WERI-Rb-1 (cell line): ENCODE measurements at regions not wholly inside any gene's neighbourhood (a gene's known extent, or its start where the extent isn't known, plus 50 kb on each side); places are given as distances from the start of the nearest gene placed in this dataset.

Source experiments
- DNase-seq: peaks from one replicate; pipeline ENCODE4 v3.0.0-alpha.2; 2020
- H3K27ac ChIP-seq: fragments of 250-450 bp; sonication (Bioruptor Pico); 2 replicates; pipeline ENCODE4 v1.5.1; 2020; ENCODE audit warnings: mild to moderate bottlenecking, moderate library complexity
- H3K27me3 ChIP-seq: fragments of 250-450 bp; sonication (Bioruptor Pico); 2 replicates; pipeline ENCODE4 v1.5.1; 2021; ENCODE audit warnings: mild to moderate bottlenecking, low read depth, moderate library complexity; ENCODE audit not compliant: insufficient read depth, severe bottlenecking
- H3K36me3 ChIP-seq: fragments of 250-450 bp; sonication (Bioruptor Pico); 2 replicates; pipeline ENCODE4 v1.5.1; 2020; ENCODE audit warnings: mild to moderate bottlenecking, moderate library complexity
- H3K4me3 ChIP-seq: 2 replicates; pipeline ENCODE4 v1.5.1; 2011; ENCODE audit warnings: low read depth, mild to moderate bottlenecking, control low read depth, low read length
- H3K9me3 ChIP-seq: fragments of 250-450 bp; sonication (Bioruptor Pico); 2 replicates; pipeline ENCODE4 v1.5.1; 2021; ENCODE audit warnings: mild to moderate bottlenecking, moderate library complexity; ENCODE audit not compliant: severe bottlenecking
- TF ChIP-seq, protein P1 (sequence below): IDR thresholded peaks from 2 replicates; pipeline ENCODE4 v1.5.1; 2011; ENCODE audit warnings: low read depth, mild to moderate bottlenecking, control low read depth, inconsistent platforms, low read length

DNA sequence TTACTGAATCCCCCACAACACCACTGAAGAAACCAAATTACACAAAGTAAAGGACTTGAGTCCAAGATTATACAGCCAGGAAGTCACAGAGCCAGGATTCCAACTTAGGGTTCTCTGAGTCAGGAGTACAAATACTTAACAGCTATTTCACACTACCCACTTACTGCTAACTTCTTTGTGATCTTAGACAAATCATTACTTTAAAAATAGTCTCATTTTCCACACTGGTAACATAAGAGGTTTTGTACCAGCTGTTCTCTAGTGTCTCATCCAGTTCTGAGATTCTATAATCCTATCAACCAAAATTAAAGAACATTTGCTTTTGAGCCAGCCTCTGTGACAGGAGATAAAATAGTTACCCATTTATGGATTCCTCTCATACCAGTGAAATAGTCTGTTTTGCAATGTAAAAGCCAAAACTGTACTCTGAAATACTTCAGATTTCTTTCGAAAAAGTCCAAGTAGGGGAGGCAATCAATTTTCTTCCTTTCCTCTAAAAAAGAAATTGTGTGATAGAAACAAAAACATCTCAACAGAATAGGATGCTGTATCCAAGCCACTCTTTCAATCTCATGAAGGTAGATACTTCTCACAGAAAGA, 157.6 kb downstream of the LRATD1 start:
- H3K27me3 ChIP-seq = no peaks in the 10 kb centered on the region

DNA sequence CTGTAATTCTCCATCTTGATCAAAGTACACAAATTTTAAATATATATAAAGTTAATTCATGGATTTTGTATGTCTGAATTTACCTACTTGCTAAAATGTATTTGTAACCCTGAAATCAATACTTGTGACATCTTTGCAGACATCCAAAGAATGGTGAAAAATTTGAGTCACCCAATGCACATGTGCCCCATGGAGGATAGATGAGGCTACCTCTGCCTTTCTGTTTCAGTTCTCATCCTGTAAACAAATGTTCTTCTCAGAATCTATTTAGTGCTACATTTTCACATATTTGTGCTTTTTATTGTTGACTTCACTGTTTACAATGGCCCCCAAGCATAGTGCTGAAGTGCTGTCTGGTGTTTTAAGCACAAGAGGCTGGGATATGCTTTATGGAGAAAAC, 171.5 kb downstream of the LRATD1 start:
- H3K9me3 ChIP-seq = no peaks in the 10 kb centered on the region
- DNase-seq = no peak
- no peak overlapping the region for H3K27ac ChIP-seq
- TF ChIP-seq, protein P1, sequence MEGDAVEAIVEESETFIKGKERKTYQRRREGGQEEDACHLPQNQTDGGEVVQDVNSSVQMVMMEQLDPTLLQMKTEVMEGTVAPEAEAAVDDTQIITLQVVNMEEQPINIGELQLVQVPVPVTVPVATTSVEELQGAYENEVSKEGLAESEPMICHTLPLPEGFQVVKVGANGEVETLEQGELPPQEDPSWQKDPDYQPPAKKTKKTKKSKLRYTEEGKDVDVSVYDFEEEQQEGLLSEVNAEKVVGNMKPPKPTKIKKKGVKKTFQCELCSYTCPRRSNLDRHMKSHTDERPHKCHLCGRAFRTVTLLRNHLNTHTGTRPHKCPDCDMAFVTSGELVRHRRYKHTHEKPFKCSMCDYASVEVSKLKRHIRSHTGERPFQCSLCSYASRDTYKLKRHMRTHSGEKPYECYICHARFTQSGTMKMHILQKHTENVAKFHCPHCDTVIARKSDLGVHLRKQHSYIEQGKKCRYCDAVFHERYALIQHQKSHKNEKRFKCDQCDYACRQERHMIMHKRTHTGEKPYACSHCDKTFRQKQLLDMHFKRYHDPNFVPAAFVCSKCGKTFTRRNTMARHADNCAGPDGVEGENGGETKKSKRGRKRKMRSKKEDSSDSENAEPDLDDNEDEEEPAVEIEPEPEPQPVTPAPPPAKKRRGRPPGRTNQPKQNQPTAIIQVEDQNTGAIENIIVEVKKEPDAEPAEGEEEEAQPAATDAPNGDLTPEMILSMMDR = no peak
- no peaks in the 10 kb centered on the region for H3K36me3 ChIP-seq
- H3K4me3 ChIP-seq = no peak overlapping the region
- no peaks in the 10 kb centered on the region for H3K27me3 ChIP-seq

More for the DNA sequence above, 157.6 kb downstream of the LRATD1 start:
- H3K9me3 ChIP-seq = peaks cover 23% of the 10 kb centered on the region
- TF ChIP-seq, protein P1 = no peak
- no peaks in the 10 kb centered on the region for H3K36me3 ChIP-seq
- no peak overlapping the region for H3K4me3 ChIP-seq
- no peak for DNase-seq
- H3K27ac ChIP-seq = no peak overlapping the region

DNA sequence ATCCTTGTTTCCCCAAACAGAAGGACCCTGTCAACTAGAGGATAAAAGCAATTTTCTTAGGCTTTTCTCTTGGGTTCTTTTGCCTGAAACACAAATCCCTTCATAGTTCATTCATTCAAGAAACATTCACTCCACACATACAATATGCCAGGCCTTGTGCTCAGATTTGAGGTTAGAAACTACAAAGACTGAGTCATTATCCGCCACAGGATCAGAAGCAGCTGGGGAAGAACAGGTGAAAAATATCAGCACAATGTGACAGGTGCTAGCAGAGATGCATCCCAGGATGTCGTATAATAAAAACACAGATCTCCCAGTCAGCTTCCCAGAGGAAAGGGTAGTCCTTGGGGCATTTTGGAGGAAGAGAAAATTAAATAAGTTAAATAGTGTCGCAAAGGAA, 172.4 kb downstream of the LRATD1 start:
- no peaks in the 10 kb centered on the region for H3K9me3 ChIP-seq
- H3K27ac ChIP-seq = no peak overlapping the region
- DNase-seq = no peak
- no peaks in the 10 kb centered on the region for H3K27me3 ChIP-seq
- no peaks in the 10 kb centered on the region for H3K36me3 ChIP-seq
- TF ChIP-seq, protein P1 = no peak
- no peak overlapping the region for H3K4me3 ChIP-seq

DNA sequence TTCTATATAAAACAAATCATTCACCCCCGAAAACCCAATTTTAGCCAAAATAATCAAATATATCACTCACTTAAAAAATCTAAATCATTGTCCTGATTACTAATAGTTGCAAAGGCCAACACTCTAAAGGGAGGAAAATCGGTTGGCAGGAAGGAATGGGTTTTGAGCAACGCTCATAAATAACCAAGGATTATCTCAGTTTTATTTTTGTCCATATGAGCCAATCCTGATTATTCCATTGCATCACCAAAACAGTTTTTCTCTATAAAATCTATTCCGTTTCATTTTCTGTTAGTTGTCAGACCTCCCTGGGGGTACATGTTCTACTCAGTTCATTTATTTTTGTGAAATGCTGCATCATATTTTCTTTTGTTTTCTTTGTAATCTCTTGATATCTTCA, 174.1 kb downstream of the LRATD1 start:
- Histone ChIP-seq H3K9me3 (no peaks in the 10 kb centered on the region), H3K27me3 (no peaks in the 10 kb centered on the region), H3K36me3 (no peaks in the 10 kb centered on the region), H3K27ac (no peak overlapping the region), H3K4me3 (no peak overlapping the region)
- no peak for DNase-seq
- TF ChIP-seq, protein P1 = no peak

DNA sequence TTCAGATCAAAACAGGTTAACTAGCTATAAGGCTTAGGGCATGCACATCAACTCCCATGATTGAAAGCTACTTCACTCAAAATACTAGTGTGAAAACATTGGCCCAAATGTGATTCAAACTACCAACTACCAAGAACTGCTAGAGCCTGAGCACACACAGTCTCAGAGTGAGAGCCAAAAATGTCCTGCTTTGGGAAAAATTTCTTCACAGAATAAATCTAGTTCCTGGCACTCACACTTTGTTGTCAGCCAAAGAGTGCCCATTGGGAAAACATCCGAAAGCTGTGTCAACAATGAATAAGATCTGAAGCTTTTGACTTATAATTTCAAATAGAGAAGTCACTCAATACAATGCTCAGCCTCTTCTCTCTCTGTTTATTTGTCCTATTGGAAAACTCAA, 182.7 kb downstream of the LRATD1 start:
- H3K4me3 ChIP-seq = no peak overlapping the region
- no peak overlapping the region for H3K27ac ChIP-seq
- DNase-seq = no peak
- H3K36me3 ChIP-seq = no peaks in the 10 kb centered on the region
- peaks cover 7% of the 10 kb centered on the region for H3K9me3 ChIP-seq
- TF ChIP-seq, protein P1 = no peak
- H3K27me3 ChIP-seq = no peaks in the 10 kb centered on the region
